Ovary (tissue), 3 donors: ENCODE measurements at regions not wholly inside any gene's neighbourhood (a gene's known extent, or its start where the extent isn't known, plus 50 kb on each side); places are given as distances from the start of the nearest gene placed in this dataset.

Experiments used
- EP300 ChIP-seq: sonication (generic); formaldehyde crosslinking; IDR thresholded peaks from one replicate; pipeline ENCODE4 v1.6.1; 2017; ENCODE audit warnings: antibody characterized with exemption
- POLR2A ChIP-seq: fragments of 450-650 bp; IDR thresholded peaks from one replicate; pipeline ENCODE4 v1.6.1; 2017; ENCODE audit warnings: antibody characterized with exemption, mild to moderate bottlenecking, moderate library complexity
- TF ChIP-seq, protein P1 (sequence below), 3 donors: fragments of 450-650 bp in 2 of 3; fragments of 200-600 bp in 1 of 3; IDR thresholded peaks; one replicate each; pipeline versions ENCODE4 v1.5.1 to v1.8.0; 2016 to 2022; ENCODE audit warnings: antibody characterized with exemption in 3 of 3, mild to moderate bottlenecking in 1 of 3
- donor health status: DM: no; HTN: no; CAD: no.

DNA sequence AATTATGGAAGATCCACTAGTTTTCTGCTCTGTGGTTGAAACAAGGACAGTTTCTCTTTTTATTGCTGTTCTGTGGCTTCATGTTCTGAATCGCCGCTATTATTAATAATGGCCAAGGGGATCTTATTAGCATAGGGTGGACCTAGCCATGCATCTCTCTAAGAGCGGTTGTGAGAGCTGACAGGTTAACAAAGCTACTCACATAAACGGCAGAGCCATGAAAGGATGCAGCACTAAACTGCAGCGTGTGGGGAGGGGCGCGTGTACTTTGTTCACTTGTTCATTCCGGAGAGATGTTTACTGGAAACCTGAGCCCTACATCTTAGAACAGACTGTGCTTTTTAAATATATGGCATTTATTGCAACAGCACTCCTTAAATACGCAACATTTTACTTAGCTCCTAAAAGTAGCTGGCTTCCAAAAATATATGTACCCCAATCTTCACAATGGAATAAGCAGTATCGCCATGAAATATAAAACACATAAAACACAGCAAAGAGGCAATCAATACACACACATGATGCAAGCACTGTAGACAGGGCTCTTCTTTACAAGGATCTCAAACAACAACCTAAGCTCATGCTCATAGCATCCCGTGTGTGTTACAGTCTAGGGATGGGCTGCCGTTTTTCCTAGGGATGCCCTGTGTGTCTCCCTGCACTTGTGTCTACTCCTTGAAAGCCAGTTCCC lies 424.6 kb downstream of the MED10 start:
- TF ChIP-seq, protein P1, sequence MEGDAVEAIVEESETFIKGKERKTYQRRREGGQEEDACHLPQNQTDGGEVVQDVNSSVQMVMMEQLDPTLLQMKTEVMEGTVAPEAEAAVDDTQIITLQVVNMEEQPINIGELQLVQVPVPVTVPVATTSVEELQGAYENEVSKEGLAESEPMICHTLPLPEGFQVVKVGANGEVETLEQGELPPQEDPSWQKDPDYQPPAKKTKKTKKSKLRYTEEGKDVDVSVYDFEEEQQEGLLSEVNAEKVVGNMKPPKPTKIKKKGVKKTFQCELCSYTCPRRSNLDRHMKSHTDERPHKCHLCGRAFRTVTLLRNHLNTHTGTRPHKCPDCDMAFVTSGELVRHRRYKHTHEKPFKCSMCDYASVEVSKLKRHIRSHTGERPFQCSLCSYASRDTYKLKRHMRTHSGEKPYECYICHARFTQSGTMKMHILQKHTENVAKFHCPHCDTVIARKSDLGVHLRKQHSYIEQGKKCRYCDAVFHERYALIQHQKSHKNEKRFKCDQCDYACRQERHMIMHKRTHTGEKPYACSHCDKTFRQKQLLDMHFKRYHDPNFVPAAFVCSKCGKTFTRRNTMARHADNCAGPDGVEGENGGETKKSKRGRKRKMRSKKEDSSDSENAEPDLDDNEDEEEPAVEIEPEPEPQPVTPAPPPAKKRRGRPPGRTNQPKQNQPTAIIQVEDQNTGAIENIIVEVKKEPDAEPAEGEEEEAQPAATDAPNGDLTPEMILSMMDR (IDR thresholded peaks at IDR 0.05): no peak
- TF ChIP-seq EP300: no peak
- TF ChIP-seq POLR2A: no peak
